ENCODE measurements at regions not wholly inside any gene's neighbourhood (a gene's known extent, or its start where the extent isn't known, plus 50 kb on each side); places are given as distances from the start of the nearest gene placed in this dataset.

DNA sequence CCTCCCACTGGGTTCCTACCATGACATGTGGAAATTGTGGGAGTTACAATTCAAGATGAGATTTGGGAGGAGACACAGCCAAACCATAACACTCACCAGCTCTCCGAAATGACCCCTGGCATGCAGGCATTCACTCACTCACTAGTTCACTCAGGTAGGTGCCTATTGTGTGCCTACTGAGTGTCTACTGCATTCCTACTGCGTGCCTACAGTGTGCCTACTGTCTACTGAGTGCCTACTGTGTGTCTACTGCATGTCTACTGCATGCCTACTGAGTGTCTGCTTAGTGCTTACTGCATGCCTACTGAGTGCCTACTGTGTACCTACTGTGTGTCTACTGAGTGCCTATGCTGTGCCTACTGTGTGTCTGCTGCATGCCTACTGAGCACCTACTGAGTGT, 71.7 kb upstream of the FZD10 start:
- Histone ChIP-seq H3K27ac (ENCODE audit: low read length) (no peak overlapping the region), H3K27me3 (ENCODE audit: control insufficient read depth, insufficient read depth, low read length) (peaks cover 9% of the 10 kb centered on the region), H3K4me1 (ENCODE audit: control insufficient read depth, low read depth, low read length) (peaks cover 6% of the 10 kb centered on the region), H3K9me3 (ENCODE audit: control insufficient read depth, low read depth, low read length) (no peaks in the 10 kb centered on the region), H3K4me3 (ENCODE audit: low read length) (no peak overlapping the region), H3K36me3 (ENCODE audit: control insufficient read depth, low read depth, low read length) (no peaks in the 10 kb centered on the region), H3K9ac (ENCODE audit: low read length) (no peak overlapping the region)

DNA sequence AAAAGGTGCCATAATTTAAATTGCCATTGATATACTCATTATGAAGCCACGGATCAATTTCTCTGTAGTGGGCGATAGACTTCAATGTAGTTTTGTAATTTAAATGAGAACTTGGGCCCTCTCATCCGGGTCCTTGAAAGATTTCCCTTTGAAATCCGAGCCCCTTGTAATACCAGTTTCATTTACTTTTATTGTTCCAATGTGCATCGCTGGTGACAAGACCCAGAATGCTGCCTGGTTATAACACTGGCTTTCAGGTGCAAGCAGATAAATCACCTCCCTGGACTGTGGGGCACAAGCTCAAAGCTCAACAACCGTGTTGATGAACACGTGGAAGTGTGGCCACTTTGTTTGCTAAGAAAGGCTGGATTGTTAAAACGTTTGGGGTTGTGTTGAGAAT, 68.9 kb upstream of the FZD10 start:
- no peak overlapping the region for H3K9ac ChIP-seq (ENCODE audit: low read length)
- H3K4me3 ChIP-seq (ENCODE audit: low read length) = no peak overlapping the region

DNA sequence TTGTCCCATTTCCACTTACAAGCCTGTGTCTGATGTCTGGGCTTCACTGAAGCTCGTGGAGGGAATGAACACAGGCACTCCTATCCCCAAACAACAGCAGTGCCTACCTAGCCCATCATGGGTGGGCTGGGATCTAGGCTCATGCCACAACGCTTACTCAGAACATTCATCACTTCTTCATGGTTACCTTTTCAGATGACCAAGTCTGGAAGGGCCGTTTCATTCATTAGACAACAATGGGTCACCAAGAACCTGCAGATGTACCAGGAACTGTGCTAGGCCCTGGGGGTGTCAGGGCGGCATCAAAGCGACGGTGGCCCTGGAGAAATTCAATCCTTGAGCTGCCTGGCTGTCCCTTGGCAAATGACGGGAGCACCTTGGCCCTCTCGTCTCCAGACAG, 64.9 kb upstream of the FZD10 start:
- no peaks in the 10 kb centered on the region for H3K9me3 ChIP-seq (ENCODE audit: control insufficient read depth, low read depth, low read length)
- H3K36me3 ChIP-seq (ENCODE audit: control insufficient read depth, low read depth, low read length) = no peaks in the 10 kb centered on the region
- H3K9ac ChIP-seq (ENCODE audit: low read length) = no peak overlapping the region
- no peak overlapping the region for H3K27ac ChIP-seq (ENCODE audit: low read length)
- H3K4me1 ChIP-seq (ENCODE audit: control insufficient read depth, low read depth, low read length) = peaks cover 11% of the 10 kb centered on the region
- H3K27me3 ChIP-seq (ENCODE audit: control insufficient read depth, insufficient read depth, low read length) = peaks cover 18% of the 10 kb centered on the region
- no peak overlapping the region for H3K4me3 ChIP-seq (ENCODE audit: low read length)

More for the DNA sequence above, 68.9 kb upstream of the FZD10 start:
- no peaks in the 10 kb centered on the region for H3K27me3 ChIP-seq (ENCODE audit: control insufficient read depth, insufficient read depth, low read length)
- no peaks in the 10 kb centered on the region for H3K36me3 ChIP-seq (ENCODE audit: control insufficient read depth, low read depth, low read length)
- H3K4me1 ChIP-seq (ENCODE audit: control insufficient read depth, low read depth, low read length) = no peaks in the 10 kb centered on the region
- H3K27ac ChIP-seq (ENCODE audit: low read length) = no peak overlapping the region
- no peaks in the 10 kb centered on the region for H3K9me3 ChIP-seq (ENCODE audit: control insufficient read depth, low read depth, low read length)

DNA sequence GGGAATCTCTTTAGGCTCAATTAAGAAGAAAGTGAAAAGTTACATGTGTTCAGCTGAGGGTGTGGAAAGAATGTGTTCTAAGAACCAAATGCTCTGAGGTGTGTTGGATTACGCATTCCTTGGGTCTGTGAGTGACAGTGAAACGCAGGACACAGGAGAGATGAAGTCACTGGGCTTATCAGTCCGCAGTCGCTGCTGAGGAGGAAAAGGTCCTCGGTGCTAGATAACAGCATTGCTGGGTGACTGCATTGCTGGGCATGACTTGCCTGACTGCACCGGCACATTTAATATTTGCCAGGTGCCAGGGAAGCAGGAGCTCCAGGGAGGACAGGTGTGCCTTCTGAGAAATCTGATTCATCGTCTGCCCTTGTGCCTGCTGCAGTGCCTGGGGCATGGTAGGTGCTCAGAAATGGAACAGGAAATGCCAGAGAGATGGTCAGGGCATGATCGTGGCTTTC, 64.4 kb upstream of the FZD10 start:
- Histone ChIP-seq H3K4me3 (ENCODE audit: low read length) (no peak overlapping the region), H3K9me3 (ENCODE audit: control insufficient read depth, low read depth, low read length) (no peaks in the 10 kb centered on the region), H3K27me3 (ENCODE audit: control insufficient read depth, insufficient read depth, low read length) (peaks cover 18% of the 10 kb centered on the region), H3K36me3 (ENCODE audit: control insufficient read depth, low read depth, low read length) (no peaks in the 10 kb centered on the region), H3K4me1 (ENCODE audit: control insufficient read depth, low read depth, low read length) (peaks cover 11% of the 10 kb centered on the region), H3K27ac (ENCODE audit: low read length) (no peak overlapping the region), H3K9ac (ENCODE audit: low read length) (no peak overlapping the region)

DNA sequence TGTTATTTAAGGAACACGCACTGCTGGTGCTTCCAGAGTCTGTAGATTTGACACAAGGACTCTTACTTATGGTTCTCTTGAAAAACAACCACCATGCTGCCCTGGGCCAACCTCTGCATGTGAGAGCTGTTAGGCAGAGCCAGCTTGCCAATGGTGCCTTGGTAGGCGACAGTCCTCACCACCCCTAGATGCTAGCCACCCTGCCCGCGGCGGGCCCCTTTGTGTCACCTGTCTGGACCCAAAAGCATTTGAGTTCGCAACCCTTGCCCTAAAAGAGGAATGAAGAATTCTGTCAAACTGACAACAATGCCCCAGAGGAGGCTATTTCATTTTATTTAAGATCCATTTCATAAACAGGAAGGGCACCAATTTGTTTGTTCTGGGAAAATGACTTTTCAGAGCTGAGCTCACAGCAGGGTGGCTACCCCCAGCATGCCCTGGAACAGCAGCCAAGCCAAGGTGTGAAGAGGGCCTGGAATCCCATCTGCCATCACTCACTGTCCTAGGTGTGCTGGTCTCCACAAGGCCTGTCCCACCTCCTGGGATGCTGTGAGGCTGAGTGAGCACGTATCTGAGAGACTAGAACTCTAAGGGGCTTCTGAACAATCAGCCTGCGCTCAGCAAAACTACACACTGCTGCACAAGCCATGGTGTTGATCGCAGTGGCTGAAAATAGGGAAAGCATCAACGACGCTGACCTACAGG, 63.8 kb upstream of the FZD10 start:
- Histone ChIP-seq H3K4me3 (ENCODE audit: low read length) (no peak overlapping the region), H3K9ac (ENCODE audit: low read length) (no peak overlapping the region), H3K27ac (ENCODE audit: low read length) (no peak overlapping the region), H3K27me3 (ENCODE audit: control insufficient read depth, insufficient read depth, low read length) (peaks cover 18% of the 10 kb centered on the region), H3K4me1 (ENCODE audit: control insufficient read depth, low read depth, low read length) (peaks cover 11% of the 10 kb centered on the region), H3K36me3 (ENCODE audit: control insufficient read depth, low read depth, low read length) (no peaks in the 10 kb centered on the region), H3K9me3 (ENCODE audit: control insufficient read depth, low read depth, low read length) (no peaks in the 10 kb centered on the region)

DNA sequence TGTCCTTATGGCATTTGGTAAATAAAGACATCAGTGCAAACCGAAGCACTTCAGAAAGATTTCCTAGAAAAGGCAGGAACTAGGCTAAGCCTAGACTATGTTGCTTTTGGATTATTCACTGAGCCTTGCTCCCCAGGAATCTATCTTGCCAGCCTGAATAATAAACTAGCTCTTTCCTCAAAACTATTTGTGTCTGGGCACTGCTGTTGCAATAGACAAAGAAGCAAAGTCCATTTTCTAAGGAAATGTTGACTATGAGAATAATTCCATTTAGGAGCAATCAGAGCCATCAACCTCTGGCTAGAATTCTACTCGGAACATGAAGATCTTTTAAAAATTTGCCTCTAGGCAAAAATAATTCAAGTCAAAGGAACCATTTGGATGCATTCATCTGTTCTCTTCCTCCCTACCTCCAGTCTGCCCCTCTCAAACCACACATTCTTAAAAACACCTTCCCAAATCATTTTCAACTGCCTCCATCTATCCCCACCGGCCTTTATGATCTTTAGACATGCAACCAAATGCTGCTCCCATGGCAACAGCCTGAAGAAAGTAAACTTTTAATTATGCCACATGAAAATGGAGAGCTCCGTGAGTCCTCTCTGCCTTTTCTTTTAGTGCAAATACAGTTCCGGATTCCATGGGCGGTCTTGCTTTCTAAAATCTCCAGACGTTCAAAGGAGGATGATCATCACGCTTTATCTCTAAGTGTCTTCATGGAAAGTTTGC, 61.5 kb upstream of the FZD10 start:
- Histone ChIP-seq H3K9ac (ENCODE audit: low read length) (no peak overlapping the region), H3K4me1 (ENCODE audit: control insufficient read depth, low read depth, low read length) (peaks cover 24% of the 10 kb centered on the region), H3K4me3 (ENCODE audit: low read length) (no peak overlapping the region), H3K36me3 (ENCODE audit: control insufficient read depth, low read depth, low read length) (no peaks in the 10 kb centered on the region), H3K9me3 (ENCODE audit: control insufficient read depth, low read depth, low read length) (no peaks in the 10 kb centered on the region), H3K27ac (ENCODE audit: low read length) (no peak overlapping the region), H3K27me3 (ENCODE audit: control insufficient read depth, insufficient read depth, low read length) (peaks cover 39% of the 10 kb centered on the region)

DNA sequence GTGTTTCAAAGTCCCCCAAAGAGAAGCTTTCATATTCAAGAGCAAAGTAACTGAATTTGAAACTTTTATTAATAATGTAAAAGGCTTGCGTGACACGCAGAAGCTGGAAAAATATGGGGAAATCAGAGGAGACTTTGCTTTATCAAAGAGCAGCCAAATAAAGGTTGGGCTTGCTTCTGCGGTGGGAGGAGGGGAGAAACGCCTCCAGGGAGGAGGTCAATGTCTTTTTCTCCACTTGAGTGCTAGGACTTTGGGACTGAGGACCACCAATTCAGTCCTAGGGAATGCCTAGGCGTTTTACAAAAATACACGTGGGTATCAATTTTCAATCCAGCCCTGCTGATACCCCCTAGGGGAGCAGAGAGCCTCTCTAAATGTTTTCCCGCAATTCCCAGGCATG, 60.9 kb upstream of the FZD10 start:
- Histone ChIP-seq H3K9ac (ENCODE audit: low read length) (no peak overlapping the region), H3K27ac (ENCODE audit: low read length) (no peak overlapping the region), H3K36me3 (ENCODE audit: control insufficient read depth, low read depth, low read length) (no peaks in the 10 kb centered on the region), H3K27me3 (ENCODE audit: control insufficient read depth, insufficient read depth, low read length) (peaks cover 39% of the 10 kb centered on the region), H3K9me3 (ENCODE audit: control insufficient read depth, low read depth, low read length) (no peaks in the 10 kb centered on the region), H3K4me1 (ENCODE audit: control insufficient read depth, low read depth, low read length) (peaks cover 24% of the 10 kb centered on the region), H3K4me3 (ENCODE audit: low read length) (no peak overlapping the region)

DNA sequence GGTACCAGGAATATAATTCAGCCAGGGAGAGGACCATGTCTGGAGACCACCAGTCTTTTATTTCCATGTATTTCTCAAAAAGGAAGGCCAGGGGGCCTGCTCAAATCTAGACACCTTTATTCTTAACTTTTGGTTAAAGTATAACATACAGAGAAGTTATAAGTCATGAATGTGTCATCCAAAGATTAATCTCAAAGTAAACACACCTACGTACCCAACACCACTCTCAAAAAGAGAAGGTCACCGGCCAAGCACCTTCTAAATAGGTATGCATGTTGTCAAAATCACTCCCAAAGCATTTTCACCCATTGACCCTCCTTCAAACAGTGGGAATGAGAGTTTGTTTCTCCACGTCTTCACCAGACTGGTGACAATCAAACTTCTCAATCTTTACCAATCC, 60.0 kb upstream of the FZD10 start:
- H3K4me3 ChIP-seq (ENCODE audit: low read length) = no peak overlapping the region
- no peak overlapping the region for H3K9ac ChIP-seq (ENCODE audit: low read length)
- H3K27ac ChIP-seq (ENCODE audit: low read length) = no peak overlapping the region
- no peaks in the 10 kb centered on the region for H3K36me3 ChIP-seq (ENCODE audit: control insufficient read depth, low read depth, low read length)
- peaks cover 39% of the 10 kb centered on the region for H3K27me3 ChIP-seq (ENCODE audit: control insufficient read depth, insufficient read depth, low read length)
- H3K9me3 ChIP-seq (ENCODE audit: control insufficient read depth, low read depth, low read length) = no peaks in the 10 kb centered on the region
- H3K4me1 ChIP-seq (ENCODE audit: control insufficient read depth, low read depth, low read length) = peaks cover 24% of the 10 kb centered on the region

DNA sequence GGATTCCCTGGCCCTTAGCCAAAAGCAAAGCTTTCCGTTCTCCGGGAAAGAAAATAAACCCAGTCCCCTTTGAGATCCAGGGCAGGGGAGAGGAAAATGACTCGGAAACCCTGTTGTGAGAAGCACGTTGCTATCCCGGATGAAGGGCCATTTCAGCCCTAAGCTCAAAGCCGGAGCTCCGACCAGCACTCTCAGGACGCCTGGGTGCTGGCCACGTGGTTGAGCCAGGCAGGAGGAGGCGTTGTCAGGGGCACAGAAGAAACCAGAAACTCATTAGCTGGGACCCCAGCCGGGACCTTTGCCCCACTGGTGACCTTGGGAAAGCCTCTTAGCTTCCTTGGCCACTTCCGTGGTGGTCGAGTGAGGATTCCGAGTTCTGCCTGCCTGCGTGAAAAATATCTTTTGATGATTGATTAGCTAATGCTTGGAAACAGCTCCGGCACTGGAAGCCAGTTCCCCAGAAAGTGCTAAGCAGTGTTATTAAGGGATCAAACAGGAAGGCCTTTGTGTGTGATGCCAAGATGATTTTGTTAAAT, 57.6 kb upstream of the FZD10 start:
- peaks cover 39% of the 10 kb centered on the region for H3K27me3 ChIP-seq (ENCODE audit: control insufficient read depth, insufficient read depth, low read length)

DNA sequence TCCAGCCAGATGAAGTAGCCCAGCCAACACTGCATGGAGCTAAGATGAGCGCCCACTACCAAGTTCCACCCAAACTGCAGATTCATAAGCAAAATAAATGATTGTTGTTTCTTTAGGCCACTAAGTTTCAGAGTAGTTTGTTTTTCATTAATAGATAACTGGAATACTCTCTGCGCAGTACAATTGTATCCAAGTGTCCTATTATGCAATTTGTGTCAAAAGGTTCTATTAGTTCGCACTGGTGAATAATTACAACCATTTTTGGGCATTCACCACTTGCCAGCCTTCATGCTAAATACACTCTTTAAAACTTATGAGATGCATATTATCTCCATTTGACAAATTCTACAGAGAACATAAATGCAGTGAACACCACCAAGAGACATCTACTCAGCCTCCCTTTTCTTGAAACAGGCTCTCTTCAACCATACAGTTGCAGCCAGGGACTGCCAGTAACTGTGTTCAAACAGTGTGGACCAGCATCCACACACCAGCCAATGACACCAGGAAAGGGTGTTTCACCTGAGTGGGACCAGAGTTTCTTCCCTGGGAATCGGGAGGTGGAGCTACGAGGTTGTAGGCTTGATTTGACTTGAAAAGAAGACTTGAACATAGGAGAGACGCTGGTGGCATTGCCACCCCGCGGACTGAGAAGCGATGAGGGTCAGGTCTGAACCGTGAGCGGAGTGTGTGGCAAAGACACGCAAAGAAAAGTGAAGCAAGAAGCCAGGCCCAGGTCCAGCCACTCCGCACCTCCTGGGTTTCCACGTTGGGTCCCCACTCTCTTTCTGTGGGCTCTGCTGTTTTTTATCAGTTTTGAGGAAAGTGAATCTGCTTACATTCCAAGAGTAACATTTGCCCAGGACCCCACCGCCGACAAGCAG, 53.0 kb upstream of the FZD10 start:
- peaks cover 14% of the 10 kb centered on the region for H3K27me3 ChIP-seq (ENCODE audit: control insufficient read depth, insufficient read depth, low read length)
- H3K9me3 ChIP-seq (ENCODE audit: control insufficient read depth, low read depth, low read length) = no peaks in the 10 kb centered on the region
- no peak overlapping the region for H3K4me3 ChIP-seq (ENCODE audit: low read length)
- no peak overlapping the region for H3K9ac ChIP-seq (ENCODE audit: low read length)
- H3K27ac ChIP-seq (ENCODE audit: low read length) = no peak overlapping the region
- H3K36me3 ChIP-seq (ENCODE audit: control insufficient read depth, low read depth, low read length) = no peaks in the 10 kb centered on the region
- H3K4me1 ChIP-seq (ENCODE audit: control insufficient read depth, low read depth, low read length) = peaks cover 7% of the 10 kb centered on the region

More for the DNA sequence above, 57.6 kb upstream of the FZD10 start:
- no peak overlapping the region for H3K9ac ChIP-seq (ENCODE audit: low read length)
- no peaks in the 10 kb centered on the region for H3K36me3 ChIP-seq (ENCODE audit: control insufficient read depth, low read depth, low read length)
- peaks cover 24% of the 10 kb centered on the region for H3K4me1 ChIP-seq (ENCODE audit: control insufficient read depth, low read depth, low read length)
- H3K27ac ChIP-seq (ENCODE audit: low read length) = no peak overlapping the region
- no peaks in the 10 kb centered on the region for H3K9me3 ChIP-seq (ENCODE audit: control insufficient read depth, low read depth, low read length)
- H3K4me3 ChIP-seq (ENCODE audit: low read length) = no peak overlapping the region

DNA sequence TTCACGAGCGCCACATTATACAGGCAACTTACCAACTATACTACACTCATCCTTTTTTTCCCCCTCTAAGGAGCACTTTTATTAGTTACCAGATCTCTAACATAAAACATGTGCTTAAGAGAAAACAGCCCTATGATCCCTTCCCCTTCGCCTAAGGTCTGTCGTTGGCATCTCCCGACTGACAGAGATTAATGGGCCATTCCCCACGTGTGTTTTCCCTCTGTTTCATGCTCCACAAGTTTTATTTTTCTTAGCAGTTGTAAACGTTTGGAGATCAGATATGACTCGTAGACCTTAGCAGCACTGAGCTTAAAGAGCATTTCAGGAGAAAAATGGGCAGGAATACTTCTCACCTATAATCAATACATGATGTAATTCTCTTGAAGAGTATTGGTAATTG, 51.4 kb upstream of the FZD10 start:
- no peak overlapping the region for H3K27ac ChIP-seq (ENCODE audit: low read length)
- H3K9me3 ChIP-seq (ENCODE audit: control insufficient read depth, low read depth, low read length) = no peaks in the 10 kb centered on the region
- no peak overlapping the region for H3K4me3 ChIP-seq (ENCODE audit: low read length)
- H3K9ac ChIP-seq (ENCODE audit: low read length) = no peak overlapping the region
- no peaks in the 10 kb centered on the region for H3K27me3 ChIP-seq (ENCODE audit: control insufficient read depth, insufficient read depth, low read length)
- no peaks in the 10 kb centered on the region for H3K36me3 ChIP-seq (ENCODE audit: control insufficient read depth, low read depth, low read length)
- H3K4me1 ChIP-seq (ENCODE audit: control insufficient read depth, low read depth, low read length) = no peaks in the 10 kb centered on the region
